GM18873 (cell line): ENCODE measurements at regions not wholly inside any gene's neighbourhood (a gene's known extent, or its start where the extent isn't known, plus 50 kb on each side); places are given as distances from the start of the nearest gene placed in this dataset.
"Not testable (repeated sequence)": the region's sequence is repeated elsewhere in the genome, so short reads cannot be mapped to it uniquely, and the experiment has no call there.

Experiments
- ATAC-seq: cut with Tn5 transposase; IDR thresholded peaks from one replicate; pipeline ENCODE4 v1.9.1; 2021; ENCODE audit warnings: mild to moderate bottlenecking, moderate library complexity, moderate number of reproducible peaks; ENCODE audit not compliant: unreplicated experiment, low FRiP score

- ATAC-seq, result no peak
Measured at GRCh38 chr7:131061158-131061557, 266.5 kb upstream of the MKLN1 start.

GRCh38 chr7:131061818-131062217 is 265.9 kb upstream of the MKLN1 start:
- no peak for ATAC-seq

GRCh38 chr7:131066635-131067034 is 261.0 kb upstream of the MKLN1 start:
- ATAC-seq, result no peak

GRCh38 chr7:131067220-131067619 is 260.5 kb upstream of the MKLN1 start:
- ATAC-seq, result no peak

GRCh38 chr7:131068604-131069021 is 259.1 kb upstream of the MKLN1 start:
- no peak for ATAC-seq

GRCh38 chr7:131071786-131072504 is 255.7 kb upstream of the MKLN1 start:
- ATAC-seq, result no peak

- ATAC-seq, result no peak
Measured at GRCh38 chr7:131072505-131073091, 255.1 kb upstream of the MKLN1 start.

- ATAC-seq, result no peak
Measured at GRCh38 chr7:131074043-131074442, 253.6 kb upstream of the MKLN1 start.

- no peak for ATAC-seq
Measured at GRCh38 chr7:131074585-131074984, 253.1 kb upstream of the MKLN1 start.

- ATAC-seq, result no peak
Measured at GRCh38 chr7:131075406-131075805, 252.3 kb upstream of the MKLN1 start.

- no peak for ATAC-seq
Measured at GRCh38 chr7:131076032-131076431, 251.6 kb upstream of the MKLN1 start.

GRCh38 chr7:131076711-131077181 is 250.9 kb upstream of the MKLN1 start:
- ATAC-seq, result no peak

- no peak for ATAC-seq
Measured at GRCh38 chr7:131077735-131078134, 249.9 kb upstream of the MKLN1 start.

- ATAC-seq, result no peak
Measured at GRCh38 chr7:131080754-131081153, 246.9 kb upstream of the MKLN1 start.

- no peak for ATAC-seq
Measured at GRCh38 chr7:131081308-131081707, 246.4 kb upstream of the MKLN1 start.

- ATAC-seq, result no peak
Measured at GRCh38 chr7:131083781-131084180, 243.9 kb upstream of the MKLN1 start.

GRCh38 chr7:131084336-131084735 is 243.3 kb upstream of the MKLN1 start:
- ATAC-seq, result not testable (repeated sequence)

- no peak for ATAC-seq
Measured at GRCh38 chr7:131087756-131088658, 239.7 kb upstream of the MKLN1 start.

- ATAC-seq, result no peak
Measured at GRCh38 chr7:131090188-131090587, 237.5 kb upstream of the MKLN1 start.

- no peak for ATAC-seq
Measured at GRCh38 chr7:131090886-131091692, 236.6 kb upstream of the MKLN1 start.
